SHP77 treated with DMSO at 0.1 percent for 48 hours (cell line): ENCODE measurements at regions not wholly inside any gene's neighbourhood (a gene's known extent, or its start where the extent isn't known, plus 50 kb on each side); places are given as distances from the start of the nearest gene placed in this dataset.
A peak's percentile ranks its signal among the peaks of the same experiment; 100 is the strongest.
"Not testable (repeated sequence)": the region's sequence is repeated elsewhere in the genome, so short reads cannot be mapped to it uniquely, and the experiment has no call there.

Experiments
- DNase-seq: peaks from one replicate; lab custom pipeline; 2025; lab: John Stamatoyannopoulos, UW

DNA sequence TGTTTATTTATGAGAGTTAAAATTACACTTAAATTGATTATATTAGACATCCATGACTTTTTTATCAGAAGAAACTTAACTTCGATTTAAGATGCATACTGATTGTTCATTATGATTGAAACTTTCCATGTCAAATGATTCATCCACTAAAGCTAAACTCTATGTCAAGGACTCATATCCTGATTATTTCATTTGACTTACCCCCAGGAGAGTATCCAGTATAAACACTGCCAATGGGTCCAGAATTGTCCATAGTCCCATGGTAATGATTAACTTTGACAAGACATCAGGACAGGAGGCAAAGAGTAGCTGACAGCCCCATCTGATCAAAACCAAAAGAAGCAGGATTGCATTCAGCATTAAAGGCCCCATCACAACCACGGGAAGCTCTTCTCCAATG is 709.9 kb downstream of the TFAP2A start:
- no peak for DNase-seq

DNA sequence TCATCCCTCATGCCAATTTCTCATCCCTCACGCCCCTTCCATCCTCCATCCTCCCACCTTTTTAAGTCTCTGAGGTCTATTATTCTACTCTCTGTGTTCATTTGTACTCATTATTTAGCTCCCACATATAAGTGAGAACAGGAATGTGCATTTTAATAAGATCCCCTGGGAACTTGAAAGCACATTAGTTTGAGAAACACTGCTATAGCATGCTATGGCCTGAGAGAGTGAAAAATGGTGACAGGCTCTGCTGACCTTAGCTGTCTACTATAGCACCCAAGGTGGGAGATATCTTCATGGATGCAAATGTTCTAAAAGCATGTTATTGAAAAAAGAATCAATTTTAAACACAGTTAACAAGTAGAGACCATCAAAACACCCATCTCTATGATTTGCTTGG is 712.0 kb downstream of the TFAP2A start:
- no peak for DNase-seq

DNA sequence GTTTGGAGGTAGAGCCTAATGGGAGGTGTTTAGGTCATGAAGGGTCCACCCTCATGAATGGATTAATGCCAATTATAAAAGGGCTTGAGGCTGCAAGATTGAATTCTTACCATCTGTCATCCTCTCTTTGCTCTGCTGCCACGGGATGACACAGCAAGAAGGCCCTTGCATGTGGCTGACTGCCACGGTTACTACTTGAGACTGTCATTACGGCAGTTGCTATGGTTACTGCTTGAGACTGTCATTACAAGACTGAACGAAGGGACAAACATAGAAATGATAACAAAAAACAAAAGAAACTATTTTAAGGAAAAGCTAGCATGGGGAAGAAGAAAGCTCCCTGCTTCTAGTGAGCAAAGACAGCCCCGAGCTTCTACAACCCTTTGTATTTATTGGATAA is 715.0 kb downstream of the TFAP2A start:
- peak; percentile 18 for DNase-seq

DNA sequence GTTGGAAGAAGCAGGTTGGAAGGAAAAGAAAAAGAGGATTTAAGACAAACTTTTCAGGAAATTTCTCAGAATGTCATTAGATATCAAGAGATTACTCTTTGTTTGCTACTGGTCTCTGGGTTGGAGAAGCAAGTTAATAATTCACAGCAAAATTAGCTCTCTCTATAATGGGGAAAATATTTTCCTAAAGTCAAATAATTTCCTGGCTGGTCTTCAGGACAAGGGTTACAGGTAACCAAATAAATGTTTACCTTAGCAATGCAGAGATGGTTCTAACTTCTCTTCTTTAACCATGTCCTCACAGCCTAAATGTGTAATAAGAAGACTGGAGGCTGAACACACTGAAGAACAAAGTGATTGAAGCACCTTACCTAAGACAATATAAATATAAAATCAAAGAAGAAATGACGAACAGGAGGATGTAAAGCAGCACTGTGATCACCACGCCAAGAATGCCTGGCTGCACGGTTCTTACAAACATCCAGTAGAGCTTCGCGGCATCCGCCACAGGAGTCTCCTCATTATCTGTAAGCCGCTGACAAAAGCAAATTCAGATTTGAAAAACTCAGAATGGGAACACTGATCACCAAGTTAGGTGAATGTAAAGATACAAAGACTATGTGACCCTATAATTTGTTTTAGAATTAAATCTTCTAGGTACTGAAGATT is 717.5 kb downstream of the TFAP2A start:
- no peak for DNase-seq

DNA sequence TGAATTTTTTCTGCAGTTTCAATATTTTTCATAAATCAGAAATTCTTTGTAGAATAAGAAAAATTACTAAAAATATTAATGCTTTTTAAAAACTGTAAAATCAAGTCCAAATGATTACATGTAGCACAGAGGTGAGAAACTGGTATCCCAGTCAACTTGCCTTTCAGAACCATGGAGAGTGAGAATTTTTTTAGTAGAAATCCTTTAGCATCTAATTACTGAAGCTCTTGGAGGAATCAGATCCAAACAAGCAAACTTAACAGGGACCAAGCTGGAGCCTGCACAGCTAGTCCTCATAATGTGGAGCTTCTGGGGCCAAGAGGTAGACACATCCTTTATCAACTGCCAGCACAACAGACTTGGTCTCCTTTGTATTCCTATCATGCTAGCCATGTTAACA is 724.5 kb downstream of the TFAP2A start:
- DNase-seq, result no peak

DNA sequence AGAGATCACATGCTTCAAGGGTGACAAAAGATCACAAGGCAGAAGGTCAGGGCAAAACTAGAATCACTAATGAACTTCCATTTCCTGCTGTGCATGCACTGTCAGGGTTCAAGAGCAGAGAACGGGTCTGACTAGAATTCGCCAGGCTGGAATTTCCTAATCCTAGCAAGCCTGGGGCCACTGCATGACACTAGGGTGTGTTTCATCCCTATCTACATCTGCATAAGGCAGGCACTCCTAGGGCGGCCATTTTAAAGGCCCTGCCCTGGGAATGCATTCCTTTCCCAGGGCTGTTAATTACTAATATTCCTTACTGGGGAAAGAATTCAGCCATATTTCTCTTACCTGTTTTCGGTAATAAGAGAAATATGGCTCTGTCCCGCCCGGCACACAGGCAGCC is 734.1 kb downstream of the TFAP2A start:
- not testable (repeated sequence) for DNase-seq

DNA sequence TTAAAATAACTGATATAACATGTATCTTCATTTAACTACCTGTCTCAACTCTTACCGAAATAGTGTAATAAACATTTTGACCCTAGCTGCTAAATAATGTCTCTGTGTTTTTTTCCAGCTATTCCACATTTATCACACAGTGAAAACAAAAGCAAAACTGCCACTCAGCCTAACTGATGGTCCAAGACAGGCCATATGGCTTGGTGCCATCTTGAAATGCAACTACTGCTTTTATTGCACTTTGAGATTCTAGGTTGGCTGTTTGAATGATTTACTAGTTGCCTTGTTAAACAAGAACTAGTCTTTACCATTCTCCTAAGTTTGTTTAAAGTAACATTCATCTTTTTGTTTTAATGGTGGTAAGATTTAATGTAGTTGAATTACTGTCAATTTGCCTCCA is 739.8 kb downstream of the TFAP2A start:
- DNase-seq, result no peak

DNA sequence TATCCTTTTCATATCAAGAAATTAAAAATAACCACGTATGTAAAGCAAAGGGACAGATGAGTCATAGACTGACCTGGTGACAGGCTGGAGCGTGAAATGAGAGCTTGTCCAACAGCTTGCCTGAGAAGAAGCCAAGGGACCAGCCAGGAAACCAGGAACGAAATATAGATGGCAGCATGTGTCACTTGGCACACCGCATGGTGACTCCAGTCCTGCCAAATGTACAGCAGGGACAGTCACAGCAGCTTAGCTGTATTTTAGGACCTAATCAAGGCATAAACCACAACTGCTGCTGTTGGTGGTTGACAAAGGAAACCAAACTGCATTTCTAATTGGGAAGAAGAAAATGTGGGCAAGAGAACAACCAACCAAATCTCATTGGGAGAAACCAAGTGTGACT is 755.0 kb downstream of the TFAP2A start:
- no peak for DNase-seq

DNA sequence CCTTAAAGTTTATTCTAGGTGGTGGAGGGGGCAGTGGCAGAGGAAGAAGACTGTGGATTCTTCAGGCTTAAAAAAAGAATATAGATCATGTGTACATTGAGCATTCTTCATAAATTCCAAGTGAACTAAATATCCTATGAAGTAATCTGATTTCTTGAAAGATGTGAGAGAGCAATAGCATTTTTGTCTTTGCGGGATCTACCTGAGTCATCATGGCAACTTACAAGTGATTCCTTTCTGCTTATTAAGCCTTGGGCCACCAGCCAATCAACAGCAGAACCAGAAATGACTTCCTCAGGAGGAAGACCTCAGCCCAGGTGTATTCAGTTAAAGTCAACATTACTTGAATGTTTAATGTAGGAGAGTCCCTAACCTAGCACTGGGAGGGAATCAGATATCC is 756.9 kb downstream of the TFAP2A start:
- DNase-seq, result no peak

DNA sequence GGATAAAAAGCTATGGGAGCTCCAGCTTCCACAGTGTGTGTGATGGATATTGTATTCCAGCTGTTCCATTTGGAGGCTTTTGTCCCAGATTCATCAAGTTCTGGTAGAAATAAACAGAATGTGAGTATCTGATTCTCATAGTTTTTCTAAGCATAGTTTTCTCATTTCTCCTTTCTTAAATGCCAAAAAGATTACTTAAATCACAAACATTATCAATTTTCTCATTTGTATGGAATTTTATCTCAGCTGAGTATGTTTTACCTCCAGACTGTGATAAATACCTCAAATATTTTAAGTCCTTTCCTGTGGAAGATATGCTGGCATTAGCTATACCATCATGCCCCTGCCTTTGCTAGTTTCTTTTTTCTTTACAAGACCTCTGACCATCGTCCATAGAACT is 767.3 kb downstream of the TFAP2A start:
- DNase-seq, result no peak

DNA sequence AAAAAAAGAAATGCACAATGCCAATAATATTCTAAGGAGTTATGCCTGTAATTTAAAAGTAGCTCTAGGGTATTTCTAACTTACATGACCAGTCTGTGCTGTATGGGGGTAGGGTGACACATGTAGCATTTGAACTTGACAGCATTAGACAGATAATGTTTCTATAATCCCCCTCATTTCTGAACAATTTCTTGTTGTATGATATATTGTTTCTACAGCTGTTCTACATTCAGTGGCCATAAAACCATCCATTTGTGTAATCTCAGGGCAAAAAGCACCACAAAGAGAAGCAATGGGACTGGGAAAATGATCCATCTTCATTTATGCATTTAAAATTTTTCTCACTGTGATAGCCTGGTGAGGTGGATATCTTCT is 767.8 kb downstream of the TFAP2A start:
- DNase-seq, result no peak

DNA sequence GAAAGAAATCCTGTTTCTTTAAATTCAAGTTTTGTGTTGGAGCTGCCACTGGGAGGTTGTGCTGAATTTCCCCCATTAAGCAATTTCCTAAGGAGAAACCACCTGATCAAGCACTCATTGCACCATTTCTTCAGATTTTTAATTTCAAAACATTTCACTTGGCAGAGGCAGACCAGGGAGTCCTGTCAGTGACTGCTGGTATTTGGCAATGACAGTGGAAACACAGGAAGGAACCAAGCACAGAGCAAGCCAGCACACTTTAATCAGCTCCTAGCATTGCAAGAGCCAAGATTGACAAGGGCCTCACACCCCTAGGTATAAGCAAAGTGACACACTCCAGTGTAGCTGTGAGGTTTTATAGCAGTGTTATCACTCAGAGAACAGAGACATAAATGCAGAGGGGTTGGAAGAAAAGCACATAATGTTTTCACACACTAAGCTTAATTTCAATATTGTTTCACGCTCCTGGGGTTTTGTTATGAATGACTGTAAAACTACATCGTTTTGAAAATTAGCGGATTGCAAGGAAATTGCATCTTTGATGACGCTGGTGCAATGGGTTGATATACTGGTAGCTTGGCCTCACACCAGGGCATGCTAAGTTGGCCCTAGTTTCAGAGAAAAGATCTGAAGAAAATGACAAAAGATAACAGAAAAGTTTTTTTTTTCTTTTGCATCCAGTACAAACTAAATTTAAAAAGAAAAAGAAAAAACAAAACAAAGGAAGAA is 768.4 kb downstream of the TFAP2A start:
- DNase-seq, result no peak

DNA sequence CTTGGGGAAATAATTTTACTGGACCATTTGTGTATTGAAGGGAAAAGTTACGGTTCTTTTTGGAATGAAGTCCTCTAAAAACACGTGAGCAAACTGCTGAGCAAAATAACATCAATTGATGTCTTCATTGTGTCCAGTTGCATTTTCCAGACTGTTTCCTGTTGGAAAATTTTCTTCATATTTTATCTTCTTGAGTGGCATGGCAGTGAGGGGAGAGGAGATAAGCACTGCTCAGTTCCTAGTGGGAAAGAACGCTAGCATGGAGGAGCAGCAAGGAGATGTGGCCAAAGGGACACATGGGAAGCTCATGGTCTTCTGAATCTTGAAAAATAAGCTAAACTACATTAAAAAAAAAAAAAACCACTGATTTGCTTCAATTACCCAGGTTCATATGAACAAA is 776.0 kb downstream of the TFAP2A start:
- no peak for DNase-seq

DNA sequence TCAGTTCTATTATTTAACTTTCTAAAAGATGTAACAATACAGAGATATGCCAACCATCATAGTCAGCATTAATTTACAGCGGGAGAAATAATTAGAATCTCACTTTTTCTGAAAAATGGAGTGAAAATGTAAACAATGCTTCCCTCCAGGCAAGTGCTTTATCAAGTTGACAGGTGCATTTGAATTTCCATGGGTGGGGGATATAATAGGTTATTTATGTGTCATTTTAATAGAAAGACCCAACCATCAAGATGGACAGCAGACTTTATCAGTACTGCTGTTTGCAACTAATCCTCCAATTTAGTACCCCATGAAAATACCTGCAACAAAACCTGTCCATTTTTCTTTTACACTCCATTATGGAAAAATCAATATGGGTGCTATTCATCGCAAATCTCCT is 780.1 kb downstream of the TFAP2A start:
- DNase-seq, result no peak

DNA sequence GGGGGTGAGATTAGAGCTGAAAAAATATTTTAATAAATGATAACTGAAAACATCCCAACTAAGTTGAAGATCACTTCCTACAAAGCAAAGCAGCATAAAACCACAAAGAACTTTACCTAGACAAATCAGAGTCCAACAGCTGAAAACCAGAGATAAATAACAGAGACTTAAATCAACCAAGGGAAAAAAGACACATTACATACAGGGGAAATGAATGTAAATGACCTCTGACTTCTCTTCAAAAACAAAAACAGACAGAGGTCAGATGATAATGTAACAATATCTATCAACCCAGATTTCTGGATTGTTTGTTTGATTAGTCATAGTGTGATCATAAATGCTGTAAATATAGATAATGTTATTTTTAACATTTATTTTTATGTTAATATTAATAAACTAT is 782.8 kb downstream of the TFAP2A start:
- no peak for DNase-seq

DNA sequence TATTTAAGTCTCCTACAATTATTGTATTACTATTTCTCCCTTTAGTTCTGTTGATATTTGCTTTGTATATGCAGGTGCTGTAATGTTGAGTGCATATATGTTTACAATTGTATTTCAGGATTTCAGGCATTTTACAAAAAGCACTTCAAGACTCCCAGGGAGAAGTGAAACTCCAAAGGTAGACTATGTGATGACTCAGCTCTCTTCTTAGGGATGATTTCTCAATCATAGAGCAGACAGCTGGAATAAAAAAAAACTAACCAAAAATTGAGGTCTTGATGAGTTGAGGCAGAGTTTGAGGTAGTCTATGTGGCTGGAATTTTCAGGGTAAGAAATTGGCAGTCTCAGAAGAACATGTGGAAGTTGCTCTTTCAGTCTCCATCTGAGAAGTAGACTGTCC is 786.1 kb downstream of the TFAP2A start:
- DNase-seq, result no peak

DNA sequence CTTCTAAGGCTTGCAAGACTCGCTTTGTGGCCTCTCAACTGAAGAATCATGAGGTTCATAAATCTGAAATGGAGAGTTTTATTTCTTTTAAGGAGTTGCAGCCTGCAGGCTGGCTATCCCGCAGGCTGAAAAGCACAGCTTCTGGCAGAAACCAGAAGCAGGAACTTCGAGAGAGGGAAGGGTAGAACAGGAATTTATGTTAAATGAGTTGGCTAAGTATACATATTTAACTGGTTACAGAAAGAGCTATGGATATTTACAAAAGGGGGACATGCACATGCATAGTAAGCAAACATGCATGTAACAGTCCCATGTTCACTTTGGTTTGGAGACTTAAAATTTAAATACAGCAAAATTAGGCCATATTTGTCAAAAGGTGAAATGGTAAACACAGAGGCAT is 787.0 kb downstream of the TFAP2A start:
- DNase-seq, result no peak

DNA sequence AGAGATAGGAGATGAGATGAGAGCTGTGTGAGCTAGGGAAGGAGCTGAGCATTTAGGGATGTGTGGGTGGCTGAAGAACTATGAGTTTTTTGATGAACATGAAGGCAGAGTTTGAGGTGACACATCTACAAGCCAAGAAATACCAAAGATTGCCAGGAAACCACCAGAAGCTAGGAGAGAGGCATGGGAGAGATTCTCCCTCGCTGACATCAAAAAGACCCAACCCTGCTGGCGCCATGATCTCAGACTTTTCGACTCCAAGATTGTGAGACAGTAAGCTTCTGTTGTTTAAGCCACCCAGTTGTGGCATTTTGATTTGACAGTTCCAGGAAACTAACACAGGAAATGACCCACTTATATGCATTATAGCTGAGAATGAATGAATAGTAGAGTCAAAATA is 790.9 kb downstream of the TFAP2A start:
- no peak for DNase-seq

DNA sequence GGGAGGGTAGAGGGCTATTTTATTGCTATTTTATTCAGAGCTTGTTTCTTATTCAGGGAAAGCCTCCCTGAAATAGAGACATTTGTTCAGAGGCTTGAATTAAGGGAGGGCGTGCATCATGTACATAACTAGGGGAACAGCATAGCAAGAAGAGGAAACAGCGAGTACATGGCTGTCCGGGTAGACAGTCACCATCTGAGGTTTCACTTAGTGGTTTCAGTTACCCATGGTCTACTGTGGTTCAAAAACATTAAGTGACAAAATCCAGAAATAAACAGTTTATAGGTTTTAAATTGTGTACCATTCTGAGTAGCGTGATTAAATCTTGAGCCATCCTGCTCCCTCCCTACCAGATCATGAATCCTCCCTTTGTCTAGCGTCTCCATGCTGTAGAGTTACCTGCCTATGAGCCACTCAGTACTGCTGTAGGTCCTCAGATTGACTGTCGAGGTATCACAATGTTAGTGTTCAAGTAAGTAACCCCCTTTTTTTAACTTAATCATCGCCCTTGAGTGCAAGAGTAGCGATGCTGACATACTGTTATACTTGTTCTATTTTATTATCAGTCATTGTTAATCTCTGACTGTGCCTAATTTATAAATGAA is 791.5 kb downstream of the TFAP2A start:
- no peak for DNase-seq

DNA sequence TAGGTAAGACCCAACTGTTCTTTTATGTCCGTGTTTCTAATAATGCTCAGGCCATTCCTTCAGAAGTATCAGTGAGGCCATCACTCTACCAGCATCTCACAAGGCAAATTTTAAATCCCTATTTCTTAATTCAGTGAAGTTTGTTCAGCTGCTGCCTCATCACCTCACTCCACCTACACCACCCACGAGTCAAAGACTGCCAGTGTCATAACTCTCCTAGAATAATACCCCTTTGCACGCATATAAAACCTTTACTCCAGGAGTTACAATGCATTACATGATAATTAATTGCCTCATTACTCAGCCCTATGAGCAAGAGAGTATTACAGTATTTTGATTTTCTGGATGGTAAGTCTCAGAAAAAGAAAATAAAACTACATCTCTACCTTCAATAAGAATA is 793.6 kb downstream of the TFAP2A start:
- DNase-seq, result no peak

DNA sequence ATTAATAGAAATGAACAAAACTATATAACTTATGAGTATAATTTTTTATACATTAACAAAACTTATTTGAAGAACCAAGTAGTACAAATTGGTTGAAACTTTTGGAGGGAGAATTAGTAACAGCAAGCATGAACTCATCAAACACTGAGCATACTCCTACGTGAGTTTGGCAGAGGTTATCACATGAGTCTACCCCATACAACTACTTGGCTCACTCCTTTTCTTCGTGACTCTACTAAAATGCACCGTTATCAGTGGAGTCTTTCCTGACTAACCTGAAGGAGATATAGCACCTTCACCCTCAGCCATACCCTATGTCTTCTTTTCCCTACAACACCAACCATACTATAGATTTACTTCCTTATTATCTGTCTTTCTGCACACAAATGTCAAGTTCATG is 794.2 kb downstream of the TFAP2A start:
- no peak for DNase-seq

DNA sequence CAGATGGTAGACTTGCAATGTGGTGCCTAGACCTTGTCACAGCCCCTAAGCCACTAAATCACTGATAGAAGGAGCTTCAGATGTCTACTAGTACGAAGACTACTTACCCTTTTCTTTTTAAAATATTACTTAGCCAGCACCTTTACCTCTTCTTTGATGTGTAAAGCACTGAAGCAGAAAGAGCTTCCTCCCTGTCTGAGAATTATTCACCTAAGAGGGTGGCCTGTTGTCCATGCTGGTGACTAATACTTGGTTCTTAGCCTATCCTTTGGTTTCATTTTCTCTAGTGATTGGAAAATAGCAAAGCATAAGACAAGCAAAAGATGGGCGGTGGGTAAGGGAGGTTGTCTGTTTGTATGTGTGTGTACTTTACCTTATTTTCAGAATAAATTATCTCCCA is 794.6 kb downstream of the TFAP2A start:
- no peak for DNase-seq

DNA sequence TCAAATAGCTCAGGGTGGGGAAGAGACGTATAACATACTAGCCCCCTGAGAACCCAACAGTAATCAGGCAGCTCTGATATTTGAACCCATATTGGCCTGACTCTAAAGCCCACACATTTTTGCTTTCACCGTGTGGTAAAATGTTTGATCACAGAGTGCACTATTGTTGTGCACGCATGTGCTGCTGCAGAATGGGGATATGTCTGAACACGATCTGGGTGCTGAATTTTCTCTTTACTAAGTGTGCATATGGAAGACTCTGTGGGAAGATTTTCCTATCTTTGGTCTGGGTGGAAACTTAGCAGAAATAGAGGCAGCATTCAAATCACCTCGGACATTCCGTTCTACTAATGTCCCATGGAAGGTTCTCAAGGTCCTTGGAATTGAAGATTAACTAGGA is 800.1 kb downstream of the TFAP2A start:
- no peak for DNase-seq

DNA sequence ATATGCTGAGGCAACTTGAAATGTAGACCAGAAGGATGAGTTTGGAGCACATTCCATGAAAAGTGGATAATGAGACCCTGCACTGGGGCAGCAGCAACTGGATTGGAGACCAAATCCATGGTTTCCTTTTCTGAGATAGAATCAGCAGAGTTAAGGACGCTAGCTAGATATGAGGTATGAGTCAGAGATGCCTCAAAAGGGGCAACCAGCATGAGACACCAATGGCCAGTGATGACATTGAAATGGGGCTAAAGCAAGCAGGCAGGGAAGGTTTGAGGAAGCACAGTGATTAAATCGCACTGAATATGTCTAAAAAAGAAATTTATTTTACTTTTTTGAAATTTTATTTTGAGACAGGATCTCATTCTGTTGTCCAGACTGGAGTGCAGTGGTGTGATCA is 802.4 kb downstream of the TFAP2A start:
- DNase-seq, result no peak
